ENCODE measurements at regions not wholly inside any gene's neighbourhood (a gene's known extent, or its start where the extent isn't known, plus 50 kb on each side); places are given as distances from the start of the nearest gene placed in this dataset.

DNA sequence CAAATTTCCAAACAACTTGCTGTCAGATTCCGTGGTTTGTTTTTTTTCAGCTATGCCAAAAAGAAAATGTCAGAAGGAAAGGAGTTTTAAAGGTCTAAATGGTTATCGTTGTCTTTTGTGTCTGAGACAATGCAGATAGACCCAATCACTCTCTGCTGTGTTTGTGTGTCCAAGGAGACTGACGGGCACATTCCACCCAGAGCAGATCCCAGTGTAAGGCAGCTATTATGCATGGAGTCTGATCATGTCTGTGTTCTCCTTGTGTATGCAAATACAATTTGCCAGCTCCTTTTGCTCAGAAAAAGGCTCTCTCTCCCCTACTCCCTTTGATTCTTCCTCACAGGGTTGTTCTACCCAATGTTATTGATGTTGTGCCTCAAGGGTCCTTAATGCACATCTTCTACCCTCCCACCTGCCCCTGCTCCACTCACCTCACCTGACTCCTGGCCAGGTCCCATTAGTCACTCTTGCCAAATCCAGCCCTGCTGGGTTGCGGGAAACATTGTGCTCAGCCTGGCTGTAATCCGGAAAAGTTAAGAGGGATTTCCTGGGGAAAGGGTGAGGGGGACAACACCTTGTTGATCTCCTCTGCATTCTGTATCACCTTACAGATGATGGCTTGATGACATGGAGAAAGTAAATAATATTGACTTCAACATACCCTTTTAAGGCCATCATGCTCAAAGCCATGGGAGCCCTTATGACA, 61.0 kb downstream of the OTOL1 start:
- TF ChIP-seq FOXP1 (CRISPR knock-in tag; IDR thresholded peaks at IDR 0.05) (no peak), ZNF232 (CRISPR knock-in tag; IDR thresholded peaks at IDR 0.05) (no peak), ZNF354B (CRISPR knock-in tag; IDR thresholded peaks at IDR 0.05) (no peak), POLR2AphosphoS5 (IDR thresholded peaks at IDR 0.05; ENCODE audit: control insufficient read depth, insufficient read depth, low read depth, low read length) (no peak), RAD51 (IDR thresholded peaks at IDR 0.05; ENCODE audit: borderline replicate concordance, low read depth) (no peak), ZNF146 (CRISPR knock-in tag; IDR thresholded peaks at IDR 0.05; ENCODE audit: unreplicated experiment) (no peak), CBX8 (IDR thresholded peaks at IDR 0.05; ENCODE audit: borderline replicate concordance, extremely low read depth, low read depth, low read length, poor library complexity, severe bottlenecking) (no peak), MAZ (CRISPR knock-in tag; conservative IDR thresholded peaks at IDR 0.05 in 1 of 2, IDR thresholded peaks at IDR 0.05 in 1 of 2) (no peak), POLR2A (conservative IDR thresholded peaks at IDR 0.05) (no peak)
- TF ChIP-seq, protein P1, sequence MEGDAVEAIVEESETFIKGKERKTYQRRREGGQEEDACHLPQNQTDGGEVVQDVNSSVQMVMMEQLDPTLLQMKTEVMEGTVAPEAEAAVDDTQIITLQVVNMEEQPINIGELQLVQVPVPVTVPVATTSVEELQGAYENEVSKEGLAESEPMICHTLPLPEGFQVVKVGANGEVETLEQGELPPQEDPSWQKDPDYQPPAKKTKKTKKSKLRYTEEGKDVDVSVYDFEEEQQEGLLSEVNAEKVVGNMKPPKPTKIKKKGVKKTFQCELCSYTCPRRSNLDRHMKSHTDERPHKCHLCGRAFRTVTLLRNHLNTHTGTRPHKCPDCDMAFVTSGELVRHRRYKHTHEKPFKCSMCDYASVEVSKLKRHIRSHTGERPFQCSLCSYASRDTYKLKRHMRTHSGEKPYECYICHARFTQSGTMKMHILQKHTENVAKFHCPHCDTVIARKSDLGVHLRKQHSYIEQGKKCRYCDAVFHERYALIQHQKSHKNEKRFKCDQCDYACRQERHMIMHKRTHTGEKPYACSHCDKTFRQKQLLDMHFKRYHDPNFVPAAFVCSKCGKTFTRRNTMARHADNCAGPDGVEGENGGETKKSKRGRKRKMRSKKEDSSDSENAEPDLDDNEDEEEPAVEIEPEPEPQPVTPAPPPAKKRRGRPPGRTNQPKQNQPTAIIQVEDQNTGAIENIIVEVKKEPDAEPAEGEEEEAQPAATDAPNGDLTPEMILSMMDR (IDR thresholded peaks at IDR 0.05 in 2 of 3, conservative IDR thresholded peaks at IDR 0.05 in 1 of 3; ENCODE audit: insufficient read depth in 2 of 3, low read depth in 1 of 3, low read length in 3 of 3) = no peak
